ENCODE measurements at regions not wholly inside any gene's neighbourhood (a gene's known extent, or its start where the extent isn't known, plus 50 kb on each side); places are given as distances from the start of the nearest gene placed in this dataset.
"Not testable (repeated sequence)": the region's sequence is repeated elsewhere in the genome, so short reads cannot be mapped to it uniquely, and the experiment has no call there.

- DNase-seq, result no peak
Measured at GRCh38 chr21:28639737-28640136, 352.9 kb downstream of the LTN1 start.

GRCh38 chr21:28636752-28637691, 355.7 kb downstream of the LTN1 start:
- no peak for DNase-seq

- DNase-seq, result no peak
Measured at GRCh38 chr21:28635541-28635940, 357.1 kb downstream of the LTN1 start.

GRCh38 chr21:28633839-28634555, 358.7 kb downstream of the LTN1 start:
- no peak for DNase-seq

- no peak for DNase-seq
Measured at GRCh38 chr21:28632755-28633408, 359.8 kb downstream of the LTN1 start.

GRCh38 chr21:28627691-28628090, 365.0 kb downstream of the LTN1 start:
- no peak for DNase-seq

GRCh38 chr21:28627261-28627660, 365.4 kb downstream of the LTN1 start:
- DNase-seq, result no peak

- DNase-seq, result no peak
Measured at GRCh38 chr21:28624626-28625025, 368.1 kb downstream of the LTN1 start.

- no peak for DNase-seq
Measured at GRCh38 chr21:28617300-28617699, 375.4 kb downstream of the LTN1 start.

GRCh38 chr21:28615276-28615675, 377.4 kb downstream of the LTN1 start:
- no peak for DNase-seq

- DNase-seq, result no peak
Measured at GRCh38 chr21:28614791-28615190, 377.9 kb downstream of the LTN1 start.

- DNase-seq, result no peak
Measured at GRCh38 chr21:28608646-28609045, 384.0 kb downstream of the LTN1 start.

GRCh38 chr21:28607545-28607944, 385.1 kb downstream of the LTN1 start:
- DNase-seq, result no peak

- no peak for DNase-seq
Measured at GRCh38 chr21:28604946-28605537, 387.6 kb downstream of the LTN1 start.

GRCh38 chr21:28602546-28602945, 390.1 kb downstream of the LTN1 start:
- no peak for DNase-seq

- no peak for DNase-seq
Measured at GRCh38 chr21:28598214-28598613, 394.5 kb downstream of the LTN1 start.

- DNase-seq, result no peak
Measured at GRCh38 chr21:28592205-28592865, 400.3 kb downstream of the LTN1 start.

GRCh38 chr21:28590676-28591075, 402.0 kb downstream of the LTN1 start:
- DNase-seq, result no peak

GRCh38 chr21:28590026-28590425, 402.7 kb downstream of the LTN1 start:
- no peak for DNase-seq

GRCh38 chr21:28588997-28589396, 403.7 kb downstream of the LTN1 start:
- DNase-seq, result no peak

- no peak for DNase-seq
Measured at GRCh38 chr21:28587748-28588147, 404.9 kb downstream of the LTN1 start.

GRCh38 chr21:28581976-28582375, 410.7 kb downstream of the LTN1 start:
- DNase-seq, result no peak

GRCh38 chr21:28581311-28581731, 411.4 kb downstream of the LTN1 start:
- DNase-seq, result not testable (repeated sequence)
